OCI-LY3 (cell line): ENCODE measurements at regions not wholly inside any gene's neighbourhood (a gene's known extent, or its start where the extent isn't known, plus 50 kb on each side); places are given as distances from the start of the nearest gene placed in this dataset.

Experiments
- EZH2phosphoT487 ChIP-seq: fragments of 200-600 bp; shearing (Covaris generic); IDR thresholded peaks from 2 replicates; pipeline ENCODE4 v1.6.1; 2018; ENCODE audit warnings: antibody characterized with exemption, mixed run types, low read depth
- TF ChIP-seq, protein P1 (sequence below): fragments of 200-600, 300-600 bp; sonication (generic); IDR thresholded peaks from 2 replicates; pipeline ENCODE4 v1.5.1; 2014; ENCODE audit warnings: antibody characterized with exemption, low read length, low read depth

DNA sequence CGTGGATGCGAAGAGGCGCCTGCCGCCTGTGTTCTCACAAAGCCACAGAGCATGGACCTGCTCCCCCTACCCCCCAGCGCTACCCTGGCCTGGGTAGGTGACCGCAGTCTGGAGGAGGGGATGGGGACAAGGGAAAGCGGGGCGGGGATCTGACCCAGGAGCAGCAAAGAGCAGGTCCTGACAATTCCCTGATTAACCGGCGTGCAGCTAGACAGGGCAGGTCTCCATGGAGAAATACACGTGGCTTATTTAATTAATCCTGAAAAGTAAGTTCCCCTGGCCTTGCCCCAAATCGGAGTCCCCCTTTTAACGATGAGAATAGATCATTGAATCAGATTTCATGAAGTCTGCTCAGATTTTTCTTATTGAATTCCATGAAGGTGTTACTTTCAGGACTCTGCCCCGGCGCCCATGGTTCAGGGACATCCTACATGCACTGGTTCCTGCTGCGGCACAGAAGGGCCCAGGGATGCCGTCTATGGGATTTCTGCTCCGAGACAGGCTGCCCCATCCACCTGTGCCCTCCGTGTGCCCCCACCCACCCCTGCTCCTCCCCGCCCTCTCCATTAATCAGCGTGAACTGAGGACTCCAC lies 251.0 kb upstream of the SFSWAP start:
- TF ChIP-seq, protein P1, sequence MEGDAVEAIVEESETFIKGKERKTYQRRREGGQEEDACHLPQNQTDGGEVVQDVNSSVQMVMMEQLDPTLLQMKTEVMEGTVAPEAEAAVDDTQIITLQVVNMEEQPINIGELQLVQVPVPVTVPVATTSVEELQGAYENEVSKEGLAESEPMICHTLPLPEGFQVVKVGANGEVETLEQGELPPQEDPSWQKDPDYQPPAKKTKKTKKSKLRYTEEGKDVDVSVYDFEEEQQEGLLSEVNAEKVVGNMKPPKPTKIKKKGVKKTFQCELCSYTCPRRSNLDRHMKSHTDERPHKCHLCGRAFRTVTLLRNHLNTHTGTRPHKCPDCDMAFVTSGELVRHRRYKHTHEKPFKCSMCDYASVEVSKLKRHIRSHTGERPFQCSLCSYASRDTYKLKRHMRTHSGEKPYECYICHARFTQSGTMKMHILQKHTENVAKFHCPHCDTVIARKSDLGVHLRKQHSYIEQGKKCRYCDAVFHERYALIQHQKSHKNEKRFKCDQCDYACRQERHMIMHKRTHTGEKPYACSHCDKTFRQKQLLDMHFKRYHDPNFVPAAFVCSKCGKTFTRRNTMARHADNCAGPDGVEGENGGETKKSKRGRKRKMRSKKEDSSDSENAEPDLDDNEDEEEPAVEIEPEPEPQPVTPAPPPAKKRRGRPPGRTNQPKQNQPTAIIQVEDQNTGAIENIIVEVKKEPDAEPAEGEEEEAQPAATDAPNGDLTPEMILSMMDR = no peak
- TF ChIP-seq EZH2phosphoT487 = no peak
